GM23338 (cell line): ENCODE measurements at regions not wholly inside any gene's neighbourhood (a gene's known extent, or its start where the extent isn't known, plus 50 kb on each side); places are given as distances from the start of the nearest gene placed in this dataset.

ENCODE experiments used
- ATAC-seq: fragments of 200-7000 bp; cut with Tn5 transposase; 3 replicates; pipeline ENCODE4 v1.9.1; 2020
- DNase-seq: peaks from one replicate; pipeline ENCODE4 v3.0.0-alpha.2; 2015; ENCODE audit warnings: low spot score
- H2AFZ ChIP-seq: fragments of 200-600 bp; sonication (generic); 2 replicates; pipeline ENCODE4 v1.8.0; 2016; ENCODE audit warnings: antibody characterized with exemption, mild to moderate bottlenecking, moderate library complexity
- H3F3A ChIP-seq: fragments of 200-600 bp; sonication (generic); replicated peaks from 2 replicates; pipeline ENCODE4 v1.8.0; 2017; ENCODE audit warnings: antibody characterized with exemption, mixed run types, low read depth
- H3K27ac ChIP-seq: fragments of 200-600 bp; sonication (generic); 2 replicates; pipeline ENCODE4 v1.6.1; 2016; ENCODE audit warnings: low read depth
- H3K27me3 ChIP-seq: fragments of 200-600 bp; sonication (generic); 2 replicates; pipeline ENCODE4 v1.8.0; 2016; ENCODE audit warnings: mild to moderate bottlenecking, mixed run types, moderate library complexity; ENCODE audit not compliant: insufficient read depth
- H3K36me3 ChIP-seq: fragments of 200-600 bp; sonication (generic); 2 replicates; pipeline ENCODE4 v1.8.0; 2016; ENCODE audit warnings: mild to moderate bottlenecking; ENCODE audit not compliant: insufficient read depth
- H3K4me1 ChIP-seq: fragments of 200-600 bp; sonication (generic); 2 replicates; pipeline ENCODE4 v1.8.0; 2016; ENCODE audit warnings: mild to moderate bottlenecking, moderate library complexity; ENCODE audit not compliant: insufficient read depth
- H3K4me2 ChIP-seq: fragments of 200-600 bp; sonication (generic); 2 replicates; pipeline ENCODE4 v1.7.1; 2017; ENCODE audit warnings: mixed run types
- H3K4me3 ChIP-seq: fragments of 200-600 bp; sonication (generic); 2 replicates; pipeline ENCODE4 v1.6.1; 2016; ENCODE audit warnings: mixed run types
- H3K79me2 ChIP-seq: fragments of 200-600 bp; sonication (generic); replicated peaks from 2 replicates; pipeline ENCODE4 v1.8.0; 2017; ENCODE audit warnings: mild to moderate bottlenecking; ENCODE audit not compliant: insufficient read depth
- H3K9me2 ChIP-seq: fragments of 200-600 bp; sonication (generic); 2 replicates; pipeline ENCODE4 v1.8.0; 2017; ENCODE audit not compliant: insufficient read depth
- H4K20me1 ChIP-seq: fragments of 200-600 bp; sonication (generic); replicated peaks from 2 replicates; pipeline ENCODE4 v1.8.0; 2017; ENCODE audit warnings: mild to moderate bottlenecking; ENCODE audit not compliant: insufficient read depth
- H3K27ac Mint-ChIP-seq: 2 replicates; pipeline ENCODE4 v1.8.0; 2020; ENCODE audit warnings: inconsistent platforms, mild to moderate bottlenecking, moderate library complexity, mixed read lengths
- H3K27me3 Mint-ChIP-seq: 3 replicates; pipeline ENCODE4 v1.8.0; 2022; ENCODE audit warnings: low read depth, mild to moderate bottlenecking, moderate library complexity, mixed read lengths, inconsistent platforms; ENCODE audit not compliant: insufficient read depth, poor library complexity
- H3K36me3 Mint-ChIP-seq: 3 replicates; pipeline ENCODE4 v1.8.0; 2021; ENCODE audit warnings: low read depth, mild to moderate bottlenecking, inconsistent platforms, moderate library complexity, mixed read lengths
- H3K4me1 Mint-ChIP-seq: 3 replicates; pipeline ENCODE4 v1.8.0; 2020; ENCODE audit warnings: mild to moderate bottlenecking, inconsistent platforms, mixed read lengths
- H3K4me3 Mint-ChIP-seq: 3 replicates; pipeline ENCODE4 v1.8.0; 2021; ENCODE audit warnings: moderate library complexity, mild to moderate bottlenecking, inconsistent platforms, mixed read lengths
- H3K9me3 Mint-ChIP-seq: 3 replicates; pipeline ENCODE4 v1.8.0; 2020; ENCODE audit warnings: moderate library complexity, mild to moderate bottlenecking, inconsistent platforms, mixed read lengths
- CREB1 ChIP-seq: fragments of 250-450 bp; sonication (Bioruptor Pico); IDR thresholded peaks from 2 replicates; pipeline ENCODE4 v1.5.0; 2020; ENCODE audit warnings: low read depth, mild to moderate bottlenecking, moderate library complexity
- ETS1 ChIP-seq: IDR thresholded peaks from 2 replicates; pipeline ENCODE4 v1.6.1; 2016; ENCODE audit warnings: antibody characterized with exemption
- JUNB ChIP-seq: IDR thresholded peaks from one replicate; pipeline ENCODE4 v1.6.1; 2016; ENCODE audit warnings: antibody characterized with exemption; ENCODE audit not compliant: unreplicated experiment
- STAT1 ChIP-seq: IDR thresholded peaks from one replicate; pipeline ENCODE4 v1.6.1; 2016; ENCODE audit warnings: antibody characterized with exemption; ENCODE audit not compliant: unreplicated experiment
- ZNF331 ChIP-seq: fragments of 250-450 bp; sonication (Bioruptor Pico); IDR thresholded peaks from 2 replicates; pipeline ENCODE4 v1.5.0; 2020; ENCODE audit warnings: low read depth, mild to moderate bottlenecking, moderate library complexity
- ZNF462 ChIP-seq: fragments of 250-450 bp; sonication (Bioruptor Pico); IDR thresholded peaks from 2 replicates; pipeline ENCODE4 v1.5.0; 2020; ENCODE audit warnings: mild to moderate bottlenecking, moderate library complexity

DNA sequence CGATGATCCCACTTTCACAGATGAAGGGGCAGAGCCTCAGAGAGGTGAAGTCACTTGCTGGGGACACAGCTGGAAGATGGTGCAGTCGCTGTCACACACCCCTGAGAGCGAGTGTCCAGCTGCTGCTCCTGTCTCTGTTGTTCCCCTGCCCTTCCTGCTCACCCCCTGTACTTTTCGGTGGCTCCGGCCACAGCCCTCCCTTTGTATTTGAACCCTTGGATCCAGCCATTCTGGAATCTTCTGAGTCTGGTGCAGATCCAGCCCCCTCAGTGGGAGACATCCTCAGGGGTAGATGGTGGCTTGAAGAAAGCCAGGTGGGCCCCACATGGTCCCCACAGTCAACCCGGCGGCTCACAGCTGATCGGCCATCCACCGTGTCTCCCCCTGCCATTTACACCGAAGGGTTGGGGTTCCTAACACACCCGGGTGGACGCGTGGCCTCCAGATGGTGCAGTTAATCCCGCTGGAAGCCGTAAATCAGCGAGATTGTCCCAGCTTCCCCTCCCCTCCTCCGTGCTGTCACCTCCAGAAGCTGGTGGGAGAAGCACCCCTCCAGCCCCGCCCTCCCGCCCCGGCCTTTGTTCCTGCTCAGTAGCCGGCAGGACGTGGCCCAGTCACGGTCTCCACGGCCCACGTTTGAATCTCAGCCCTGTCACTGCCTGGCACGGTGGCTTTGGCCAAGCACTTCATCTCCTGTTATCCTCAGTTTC lies 204.8 kb downstream of the C9orf50 start (continued):
- TF ChIP-seq ETS1 (no peak), JUNB (no peak), ZNF331 (no peak), ZNF462 (CRISPR knock-in tag) (no peak), CREB1 (CRISPR knock-in tag) (no peak)

DNA sequence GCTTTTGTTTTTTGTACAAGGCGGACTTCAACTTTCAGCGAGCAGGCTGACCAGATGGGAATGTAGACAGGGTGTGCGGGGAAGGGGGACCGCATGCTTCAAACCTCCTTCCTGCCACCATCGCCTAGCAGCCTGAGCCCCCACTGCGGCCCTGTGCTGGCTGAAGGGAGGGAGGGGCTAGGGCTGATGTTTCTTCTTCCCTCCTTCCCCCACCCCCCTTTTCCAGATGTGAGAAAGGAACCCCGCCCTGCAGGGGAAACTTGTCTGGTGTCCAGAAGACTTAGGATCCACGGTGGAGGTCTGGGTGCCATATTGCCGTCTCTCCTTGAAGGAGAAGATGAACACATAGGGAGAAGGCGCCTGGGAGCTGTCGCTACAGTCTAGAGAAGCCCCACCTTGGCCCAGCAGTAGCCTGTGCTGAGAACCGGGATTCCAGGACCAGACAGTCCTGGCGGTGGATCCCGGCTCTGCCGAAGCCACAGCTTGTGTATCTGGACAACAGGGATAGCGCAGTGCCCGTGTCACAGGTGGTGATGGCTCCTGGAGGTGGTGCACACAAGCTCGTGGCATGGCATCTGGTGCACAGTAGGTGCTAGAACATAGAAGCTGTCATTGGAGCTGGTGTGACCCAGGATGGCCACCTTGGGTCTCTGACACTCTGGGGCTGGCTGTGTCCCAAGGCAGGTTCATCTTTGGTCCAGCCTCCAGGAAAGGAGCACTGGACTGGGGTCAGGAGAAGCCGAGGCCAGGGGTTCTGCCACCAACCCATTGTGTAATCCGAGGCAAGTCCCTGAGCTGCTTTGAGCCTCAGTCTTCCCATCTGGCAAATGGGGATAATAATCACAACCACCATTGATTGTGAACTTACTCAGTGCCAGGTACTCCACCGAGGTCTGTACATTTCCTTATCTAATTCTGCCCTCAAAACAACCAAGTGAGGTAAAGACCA lies 205.6 kb downstream of the C9orf50 start:
- H2AFZ ChIP-seq, result peak overlapping the region; percentile 92
- H3F3A ChIP-seq, result 0 out of 2 replicates have a peak, but pooled peaks cover 5% of the 10 kb centered on the region
- H3K4me3 ChIP-seq, result peak overlapping the region; percentile 89
- no peaks in the 10 kb centered on the region for H3K79me2 ChIP-seq
- peaks cover 16% of the 10 kb centered on the region for H3K4me1 ChIP-seq
- TF ChIP-seq STAT1, result no peak
- no peak for TF ChIP-seq ETS1
- H3K9me2 ChIP-seq, result peaks cover 5% of the 10 kb centered on the region; the same call in 1 of the 2 replicates
- H4K20me1 ChIP-seq, result no peaks in the 10 kb centered on the region
- Mint-ChIP-seq H3K4me1 (peaks cover 18% of the 10 kb centered on the region), H3K36me3 (peaks cover 7% of the 10 kb centered on the region), H3K27ac (no peak overlapping the region), H3K27me3 (peaks cover 25% of the 10 kb centered on the region), H3K9me3 (peaks cover 7% of the 10 kb centered on the region), H3K4me3 (peak overlapping the region; percentile 68; the same call in 1 of the 3 replicates)
- DNase-seq (no peak), ATAC-seq (peak; percentile 10)
- H3K36me3 ChIP-seq, result no peaks in the 10 kb centered on the region
- H3K4me2 ChIP-seq, result peak overlapping the region; percentile 97
- no peak overlapping the region for H3K27ac ChIP-seq
- peaks cover 13% of the 10 kb centered on the region; the same call in 1 of the 2 replicates for H3K27me3 ChIP-seq
